Fibroblast of the aortic adventitia (primary cell): ENCODE measurements at regions not wholly inside any gene's neighbourhood (a gene's known extent, or its start where the extent isn't known, plus 50 kb on each side); places are given as distances from the start of the nearest gene placed in this dataset.

Source experiments
- DNase-seq: peaks from one replicate; pipeline ENCODE4 v3.0.0-alpha.2; 2010; ENCODE audit warnings: low read depth
- H3K4me3 ChIP-seq: 2 replicates; pipeline ENCODE4 v1.5.1; 2011; ENCODE audit warnings: low read depth, mild to moderate bottlenecking, control low read depth, low read length, moderate library complexity
- TF ChIP-seq, protein P1 (sequence below): IDR thresholded peaks from 2 replicates; pipeline ENCODE4 v1.5.1; 2011; ENCODE audit warnings: mild to moderate bottlenecking, low read length, control low read depth, inconsistent platforms; ENCODE audit not compliant: insufficient read depth

DNA sequence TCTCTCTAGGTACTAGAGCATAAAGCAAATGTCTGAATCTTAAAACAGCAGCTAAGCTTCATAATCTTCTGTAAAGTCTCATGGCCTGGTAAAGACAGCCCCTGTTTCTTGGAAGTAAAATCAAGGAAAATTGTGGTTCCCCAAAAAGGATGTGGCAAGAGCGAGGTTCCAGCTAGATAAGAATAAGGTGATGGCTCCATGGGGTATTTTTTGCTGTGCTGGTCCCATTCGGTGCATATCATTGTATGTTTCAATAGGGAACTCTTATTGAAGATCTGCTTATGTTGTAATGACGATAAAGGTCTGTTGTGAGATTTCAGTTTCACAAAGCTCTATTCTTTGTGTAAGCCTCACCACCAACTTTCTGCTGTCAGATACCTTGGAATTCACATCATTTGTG lies 316.9 kb upstream of the NOCT start:
- H3K4me3 ChIP-seq = no peak overlapping the region
- DNase-seq = no peak
- TF ChIP-seq, protein P1, sequence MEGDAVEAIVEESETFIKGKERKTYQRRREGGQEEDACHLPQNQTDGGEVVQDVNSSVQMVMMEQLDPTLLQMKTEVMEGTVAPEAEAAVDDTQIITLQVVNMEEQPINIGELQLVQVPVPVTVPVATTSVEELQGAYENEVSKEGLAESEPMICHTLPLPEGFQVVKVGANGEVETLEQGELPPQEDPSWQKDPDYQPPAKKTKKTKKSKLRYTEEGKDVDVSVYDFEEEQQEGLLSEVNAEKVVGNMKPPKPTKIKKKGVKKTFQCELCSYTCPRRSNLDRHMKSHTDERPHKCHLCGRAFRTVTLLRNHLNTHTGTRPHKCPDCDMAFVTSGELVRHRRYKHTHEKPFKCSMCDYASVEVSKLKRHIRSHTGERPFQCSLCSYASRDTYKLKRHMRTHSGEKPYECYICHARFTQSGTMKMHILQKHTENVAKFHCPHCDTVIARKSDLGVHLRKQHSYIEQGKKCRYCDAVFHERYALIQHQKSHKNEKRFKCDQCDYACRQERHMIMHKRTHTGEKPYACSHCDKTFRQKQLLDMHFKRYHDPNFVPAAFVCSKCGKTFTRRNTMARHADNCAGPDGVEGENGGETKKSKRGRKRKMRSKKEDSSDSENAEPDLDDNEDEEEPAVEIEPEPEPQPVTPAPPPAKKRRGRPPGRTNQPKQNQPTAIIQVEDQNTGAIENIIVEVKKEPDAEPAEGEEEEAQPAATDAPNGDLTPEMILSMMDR = no peak

DNA sequence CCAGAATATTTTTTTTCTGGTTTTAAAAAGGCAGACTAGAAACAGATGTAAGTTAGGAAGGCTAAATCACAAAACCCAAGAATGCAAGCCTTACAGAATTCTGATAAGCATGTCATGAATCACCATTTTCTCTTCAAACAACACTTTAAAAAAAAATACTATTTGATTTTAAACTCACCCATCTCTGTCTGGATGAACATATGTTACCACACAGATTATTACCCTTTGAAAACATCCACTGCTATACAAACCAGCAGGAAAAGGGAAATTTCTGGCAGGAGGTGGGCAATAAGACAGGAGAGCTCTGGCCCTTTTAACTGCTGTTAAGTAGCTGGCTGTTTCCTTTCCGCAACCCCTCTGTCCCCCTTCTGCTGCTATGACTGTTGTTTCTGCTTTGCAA lies 317.7 kb upstream of the NOCT start:
- DNase-seq = peak; percentile 86
- TF ChIP-seq, protein P1 = no peak
- no peak overlapping the region for H3K4me3 ChIP-seq

DNA sequence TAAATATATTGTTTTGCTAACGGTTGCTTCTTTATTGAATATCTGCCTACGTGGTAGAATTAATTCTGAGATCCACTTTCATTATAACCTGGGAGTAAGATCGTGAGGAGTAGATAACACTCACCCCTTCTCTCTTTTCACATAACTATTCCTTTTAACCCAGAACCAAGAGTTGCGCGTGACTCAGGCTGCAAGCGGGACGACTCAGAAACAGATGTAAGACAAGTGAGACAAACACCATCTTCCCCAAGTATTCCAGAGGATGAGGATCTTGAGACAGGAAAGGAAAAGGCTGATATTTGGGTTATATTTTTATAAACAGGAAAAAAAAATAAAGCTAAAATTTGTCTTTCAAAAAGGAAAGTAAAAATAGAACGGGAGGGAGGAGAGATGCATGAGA lies 318.8 kb upstream of the NOCT start:
- no peak overlapping the region for H3K4me3 ChIP-seq
- TF ChIP-seq, protein P1 = no peak
- no peak for DNase-seq

DNA sequence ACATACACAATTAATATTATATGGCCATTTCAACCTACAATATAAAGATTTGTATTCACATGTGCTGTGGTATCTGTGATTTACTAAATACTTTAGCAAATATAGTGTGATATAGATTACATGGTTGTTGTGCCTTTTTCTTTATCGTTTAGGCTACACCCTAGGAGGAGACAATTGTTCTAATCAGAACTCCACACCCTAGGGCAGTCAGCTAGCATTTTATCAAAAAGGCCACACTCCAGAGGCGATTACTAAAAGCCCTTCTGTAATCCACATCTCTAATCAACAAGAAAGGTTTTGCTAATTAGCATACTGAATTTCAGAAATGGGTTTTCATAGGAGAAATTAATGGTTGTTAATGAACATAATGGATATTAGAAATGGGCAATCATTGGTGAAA lies 319.5 kb upstream of the NOCT start:
- TF ChIP-seq, protein P1 = no peak
- no peak for DNase-seq
- H3K4me3 ChIP-seq = no peak overlapping the region

DNA sequence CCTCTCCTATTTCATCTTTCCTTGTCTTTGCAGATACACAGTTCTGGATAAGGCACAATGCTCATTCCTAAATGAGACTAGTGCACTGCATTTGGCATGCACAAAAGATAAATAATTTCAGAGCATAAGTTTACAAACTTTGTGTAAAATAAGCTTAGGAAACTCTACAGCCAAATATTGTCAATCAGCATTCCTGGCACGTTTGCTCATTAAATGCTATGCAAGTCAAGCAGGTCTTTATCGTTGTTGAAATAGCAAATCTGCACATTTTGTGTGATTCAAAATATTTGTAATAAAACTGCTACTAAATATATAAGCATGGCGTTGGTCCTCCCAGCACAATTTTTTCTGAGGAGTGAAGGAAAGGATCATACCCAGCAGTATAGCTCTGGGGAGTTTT lies 322.1 kb upstream of the NOCT start:
- TF ChIP-seq, protein P1 = no peak
- no peak for DNase-seq
- no peak overlapping the region for H3K4me3 ChIP-seq

DNA sequence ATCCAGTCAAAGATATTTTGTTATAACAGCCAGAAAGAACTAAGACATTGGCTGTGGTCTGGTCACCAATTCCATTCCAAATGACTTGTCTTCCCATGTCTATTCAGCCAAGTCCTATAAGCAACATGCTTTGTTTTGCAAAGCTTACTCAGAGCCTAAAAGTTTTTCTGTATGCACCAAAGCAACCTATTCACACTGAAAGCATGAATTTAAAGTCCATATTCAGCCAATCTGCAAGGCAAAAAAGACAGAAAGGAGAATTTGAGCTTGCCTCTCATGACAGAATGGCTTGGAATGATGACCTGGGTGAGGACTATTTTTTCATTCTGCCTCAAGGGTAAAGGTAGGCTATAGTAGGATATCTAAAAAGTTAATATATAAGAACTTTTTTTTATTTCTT lies 323.2 kb upstream of the NOCT start:
- H3K4me3 ChIP-seq = no peak overlapping the region
- no peak for DNase-seq
- TF ChIP-seq, protein P1 = no peak

DNA sequence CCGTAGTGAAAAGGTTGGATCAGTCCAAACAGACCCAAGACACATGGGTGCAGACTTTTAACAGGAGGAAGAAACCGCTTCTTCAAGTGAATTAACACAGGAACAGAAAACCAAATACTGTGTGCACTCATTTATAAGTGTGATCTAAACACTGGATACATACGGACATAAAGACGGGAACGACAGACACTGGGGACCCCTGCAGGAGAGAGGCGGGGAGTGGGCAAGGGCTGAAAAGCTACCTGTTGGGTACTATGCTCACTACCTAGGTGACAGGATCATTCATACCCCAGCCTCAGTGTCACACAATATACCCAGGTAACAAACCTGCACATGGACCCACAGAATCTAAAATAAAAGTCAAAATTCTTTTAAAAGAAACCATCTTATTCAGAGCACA lies 326.0 kb upstream of the NOCT start:
- no peak overlapping the region for H3K4me3 ChIP-seq
- no peak for DNase-seq
- TF ChIP-seq, protein P1 = no peak
